Muscle of leg (tissue), 3 donors: ENCODE measurements at regions not wholly inside any gene's neighbourhood (a gene's known extent, or its start where the extent isn't known, plus 50 kb on each side); places are given as distances from the start of the nearest gene placed in this dataset.
A peak's percentile ranks its signal among the peaks of the same experiment; 100 is the strongest.
"Not testable (repeated sequence)": the region's sequence is repeated elsewhere in the genome, so short reads cannot be mapped to it uniquely, and the experiment has no call there.

ENCODE experiments used
- DNase-seq: peaks from one replicate; pipeline ENCODE4 v3.0.0; 2013
- H3K27ac ChIP-seq: one replicate; pipeline ENCODE4 v1.5.1; 2013; ENCODE audit warnings: mild to moderate bottlenecking, low read length, control low read depth
- H3K27me3 ChIP-seq: one replicate; pipeline ENCODE4 v1.6.1; 2013; ENCODE audit warnings: low read length; ENCODE audit not compliant: control insufficient read depth, insufficient read depth
- H3K36me3 ChIP-seq: one replicate; pipeline ENCODE4 v1.6.1; 2013; ENCODE audit warnings: low read length; ENCODE audit not compliant: control insufficient read depth, insufficient read depth
- H3K4me1 ChIP-seq: one replicate; pipeline ENCODE4 v1.6.1; 2013; ENCODE audit warnings: low read length; ENCODE audit not compliant: control insufficient read depth, insufficient read depth
- H3K4me3 ChIP-seq: one replicate; pipeline ENCODE4 v1.5.1; 2013; ENCODE audit warnings: low read length, control low read depth
- H3K9me3 ChIP-seq: replicated peaks from 2 replicates; pipeline ENCODE4 v1.6.1; 2013; ENCODE audit warnings: low read depth, low read length; ENCODE audit not compliant: control insufficient read depth
- WGBS: methylation state at CpG from one replicate; pipeline ENCODE4 v1.1.5; 2013; ENCODE audit warnings: missing lambda C conversion rate; ENCODE audit not compliant: insufficient coverage; 5-methylcytosine and 5-hydroxymethylcytosine counted together

GRCh38 chr5:109544873-109545272, 135.1 kb upstream of the PJA2 start:
- H3K36me3 ChIP-seq, H3K4me3 ChIP-seq, H3K4me1 ChIP-seq, H3K27me3 ChIP-seq, DNase-seq, H3K27ac ChIP-seq, H3K9me3 ChIP-seq: not testable (repeated sequence)
- no CpG with 5 or more reads among the region's 1 CpG for WGBS

DNA sequence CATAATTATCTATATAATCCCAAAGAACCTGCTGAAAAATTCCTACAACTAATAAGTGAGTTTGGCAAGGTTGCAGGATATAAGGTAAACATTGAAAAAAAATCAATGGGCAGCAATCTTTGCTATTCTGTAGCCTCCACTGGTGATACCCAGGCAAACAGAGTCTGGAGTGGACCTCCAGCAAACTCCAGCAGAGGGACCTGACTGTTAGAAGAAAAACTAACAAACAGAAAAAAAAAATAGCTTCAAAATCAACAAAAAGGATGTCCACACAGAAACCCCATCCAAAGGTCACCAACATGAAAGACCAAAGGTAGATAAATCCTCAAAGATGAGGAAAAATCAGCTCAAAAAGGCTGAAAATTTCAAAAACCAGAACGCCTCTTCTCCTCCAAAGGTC, 128.9 kb upstream of the PJA2 start:
- H3K4me1 ChIP-seq, H3K36me3 ChIP-seq, H3K9me3 ChIP-seq, DNase-seq, H3K27ac ChIP-seq, H3K27me3 ChIP-seq, H3K4me3 ChIP-seq: not testable (repeated sequence)
- no CpG with 5 or more reads among the region's 1 CpG for whole genome bisulfite sequencing

GRCh38 chr5:109535090-109535489, 125.3 kb upstream of the PJA2 start:
- H3K9me3 ChIP-seq, H3K4me3 ChIP-seq, H3K4me1 ChIP-seq, H3K36me3 ChIP-seq, DNase-seq, H3K27ac ChIP-seq, H3K27me3 ChIP-seq: not testable (repeated sequence)
- no CpG with 5 or more reads among the region's 4 CpGs for WGBS

DNA sequence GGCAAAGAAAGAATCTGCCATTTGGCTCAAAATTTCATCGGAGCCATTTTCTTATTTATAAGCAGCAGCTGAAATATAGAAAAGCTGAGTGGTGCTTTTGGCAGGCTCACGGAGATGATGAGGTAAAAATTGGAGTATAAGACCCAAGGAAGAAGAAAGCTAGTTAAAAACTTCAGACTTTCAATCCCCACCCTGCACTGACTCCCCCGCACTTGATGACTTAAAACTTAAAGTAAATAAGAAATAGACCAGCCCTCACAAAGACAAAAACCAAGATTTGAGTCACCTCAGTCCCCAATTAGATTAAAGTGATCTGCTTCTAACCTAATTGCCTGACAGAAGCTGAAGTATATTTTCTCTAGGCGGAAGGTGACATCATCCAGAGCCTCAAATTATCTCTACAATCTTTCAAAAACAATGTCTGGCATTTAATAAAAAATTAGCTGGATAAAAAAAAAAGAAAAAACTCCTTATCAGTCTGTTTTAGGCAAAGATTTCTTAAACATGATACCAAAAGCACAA, 124.0 kb upstream of the PJA2 start:
- peak; percentile 61 for DNase-seq
- Histone ChIP-seq H3K36me3 (no peaks in the 10 kb centered on the region), H3K27me3 (no peaks in the 10 kb centered on the region), H3K9me3 (no peaks in the 10 kb centered on the region), H3K27ac (no peak overlapping the region), H3K4me1 (peaks cover 6% of the 10 kb centered on the region), H3K4me3 (no peak overlapping the region)
- no CpG with 5 or more reads among the region's 4 CpGs for whole genome bisulfite sequencing

- no peak overlapping the region for H3K4me3 ChIP-seq
- H3K27me3 ChIP-seq: no peaks in the 10 kb centered on the region
- peaks cover 6% of the 10 kb centered on the region for H3K4me1 ChIP-seq
- DNase-seq: no peak
- no peak overlapping the region for H3K27ac ChIP-seq
- no CpG with 5 or more reads among the region's 2 CpGs for WGBS
- no peaks in the 10 kb centered on the region for H3K9me3 ChIP-seq
- no peaks in the 10 kb centered on the region for H3K36me3 ChIP-seq
Measured at GRCh38 chr5:109532773-109533364, 123.1 kb upstream of the PJA2 start.

DNA sequence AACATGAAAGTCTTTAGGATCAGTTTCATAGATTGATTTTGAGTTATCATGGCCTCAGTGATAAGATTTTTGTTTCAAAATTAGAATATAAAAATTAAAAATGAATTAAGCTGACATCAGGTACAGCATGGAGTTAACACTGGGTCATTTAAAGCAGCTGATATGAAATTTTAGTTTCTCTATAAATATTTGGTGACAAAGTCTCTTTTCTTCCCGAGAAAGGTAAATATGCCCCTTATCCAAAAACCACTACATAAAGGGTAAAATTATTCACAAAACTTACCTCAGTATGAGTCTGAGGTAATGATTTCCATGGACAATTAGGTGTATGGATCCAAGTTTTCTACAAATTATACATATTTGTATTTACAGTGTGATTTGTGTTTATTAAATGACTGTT, 121.5 kb upstream of the PJA2 start:
- Histone ChIP-seq H3K4me3 (no peak overlapping the region), H3K4me1 (peaks cover 6% of the 10 kb centered on the region), H3K27ac (no peak overlapping the region), H3K27me3 (no peaks in the 10 kb centered on the region), H3K36me3 (no peaks in the 10 kb centered on the region), H3K9me3 (no peaks in the 10 kb centered on the region)
- WGBS: no CpG with 5 or more reads among the region's 1 CpG
- DNase-seq: no peak

- no peaks in the 10 kb centered on the region for H3K36me3 ChIP-seq
- WGBS: no CpG with 5 or more reads among the region's 2 CpGs
- H3K4me1 ChIP-seq: peaks cover 6% of the 10 kb centered on the region
- no peak overlapping the region for H3K27ac ChIP-seq
- no peak overlapping the region for H3K4me3 ChIP-seq
- no peaks in the 10 kb centered on the region for H3K27me3 ChIP-seq
- no peak for DNase-seq
- no peaks in the 10 kb centered on the region for H3K9me3 ChIP-seq
Measured at GRCh38 chr5:109529987-109530386, 120.2 kb upstream of the PJA2 start.

DNA sequence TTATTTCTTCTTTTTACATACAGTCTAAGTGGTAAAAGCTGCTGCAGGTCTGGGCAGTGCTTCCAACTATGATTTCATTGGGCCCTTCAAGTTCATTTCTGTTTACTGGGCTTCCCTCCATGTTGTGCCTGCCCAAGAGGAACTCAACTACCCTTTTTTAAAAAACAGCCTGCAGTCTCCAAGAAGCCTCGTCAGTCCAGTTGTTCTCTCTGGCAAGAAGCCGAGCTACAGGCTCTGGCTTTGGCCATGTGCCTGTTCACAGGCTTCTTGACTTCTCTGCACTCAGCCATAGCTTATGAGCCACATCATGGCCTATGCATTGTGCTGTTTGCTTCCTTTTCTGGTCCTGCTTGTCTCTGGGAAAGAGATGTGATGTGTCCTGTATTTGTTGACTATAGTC, 119.7 kb upstream of the PJA2 start:
- DNase-seq: peak; percentile 92
- WGBS: 17% methylated on average over 1 of the region's 2 CpGs

DNA sequence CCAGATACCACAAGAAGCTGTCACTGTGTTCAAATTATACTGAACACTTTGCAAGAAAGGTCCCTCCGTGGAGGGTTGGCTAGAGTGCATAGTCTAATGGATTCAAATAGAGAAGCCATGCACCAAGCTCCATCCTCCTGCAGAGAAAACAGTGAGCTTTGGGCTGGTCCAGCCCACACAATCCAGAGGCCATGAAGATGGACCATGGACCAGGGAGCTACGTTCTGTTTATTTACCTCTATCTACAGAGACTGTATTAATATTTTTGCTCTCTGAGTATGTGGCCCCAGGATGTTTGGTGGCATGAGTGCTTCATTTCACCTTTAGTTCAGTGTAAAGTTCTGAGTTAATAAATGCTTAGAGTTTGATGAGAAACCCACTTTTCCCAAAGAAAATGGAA, 114.8 kb upstream of the PJA2 start:
- Histone ChIP-seq H3K27ac (no peak overlapping the region), H3K27me3 (no peaks in the 10 kb centered on the region), H3K4me1 (peaks cover 1% of the 10 kb centered on the region), H3K36me3 (no peaks in the 10 kb centered on the region), H3K4me3 (no peak overlapping the region), H3K9me3 (no peaks in the 10 kb centered on the region)
- no peak for DNase-seq
- no CpG with 5 or more reads among the region's 2 CpGs for WGBS

More for the DNA sequence above, 119.7 kb upstream of the PJA2 start:
- Histone ChIP-seq H3K9me3 (no peaks in the 10 kb centered on the region), H3K27me3 (no peaks in the 10 kb centered on the region), H3K36me3 (no peaks in the 10 kb centered on the region), H3K4me1 (peaks cover 6% of the 10 kb centered on the region), H3K4me3 (no peak overlapping the region), H3K27ac (no peak overlapping the region)

DNA sequence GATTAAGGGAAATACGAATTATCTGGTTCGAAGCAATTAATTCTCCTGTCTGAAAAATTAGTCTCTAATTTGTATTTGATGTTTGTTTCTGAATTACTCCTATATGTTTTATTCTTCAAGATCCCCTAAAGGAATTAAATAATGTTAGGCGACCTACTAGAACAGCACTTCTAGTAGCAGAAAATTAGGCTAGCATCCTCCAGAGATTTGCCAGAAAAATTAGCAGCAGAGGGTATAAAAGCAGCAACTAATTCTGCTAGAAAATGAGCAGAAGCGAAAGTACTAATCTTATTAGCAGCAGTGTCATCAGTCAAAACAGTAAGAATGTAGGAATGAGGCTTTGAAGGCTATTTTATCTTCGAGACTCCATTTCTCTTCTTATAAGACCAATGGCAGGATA, 114.3 kb upstream of the PJA2 start:
- Histone ChIP-seq H3K27me3 (no peaks in the 10 kb centered on the region), H3K36me3 (no peaks in the 10 kb centered on the region), H3K4me3 (no peak overlapping the region), H3K4me1 (no peaks in the 10 kb centered on the region), H3K27ac (no peak overlapping the region), H3K9me3 (no peaks in the 10 kb centered on the region)
- DNase-seq: no peak
- no CpG with 5 or more reads among the region's 5 CpGs for WGBS

DNA sequence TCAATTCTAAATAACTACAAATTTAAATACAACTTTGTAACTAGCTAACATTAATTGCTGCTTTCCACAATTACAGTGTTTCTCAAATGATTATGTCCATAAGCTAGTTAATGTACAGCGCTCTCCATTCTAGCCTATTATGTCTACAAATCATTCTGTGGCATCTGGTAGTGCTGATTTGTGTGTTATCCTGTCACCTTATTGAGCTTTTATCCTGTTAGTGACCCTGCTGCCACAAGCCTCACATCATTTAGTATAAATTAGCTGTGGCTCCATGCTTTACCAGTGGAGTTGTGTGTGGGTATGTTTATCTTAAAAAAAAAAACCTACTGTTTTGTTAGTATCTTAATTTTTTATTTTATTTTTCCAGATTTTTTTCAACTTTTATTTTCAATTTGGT, 112.6 kb upstream of the PJA2 start:
- H3K4me1 ChIP-seq: no peaks in the 10 kb centered on the region
- H3K4me3 ChIP-seq: no peak overlapping the region
- no peaks in the 10 kb centered on the region for H3K36me3 ChIP-seq
- H3K9me3 ChIP-seq: no peaks in the 10 kb centered on the region
- H3K27me3 ChIP-seq: no peaks in the 10 kb centered on the region
- no peak for DNase-seq
- no peak overlapping the region for H3K27ac ChIP-seq
- WGBS: no CpG with 5 or more reads among the region's 1 CpG
